ENCODE measurements at regions not wholly inside any gene's neighbourhood (a gene's known extent, or its start where the extent isn't known, plus 50 kb on each side); places are given as distances from the start of the nearest gene placed in this dataset.

GRCh38 chr3:77885381-77885780 is 845.5 kb downstream of the ROBO2 start:
- Histone ChIP-seq H3K9ac (ENCODE audit: insufficient read depth, low read length) (no peak overlapping the region), H3K27me3 (ENCODE audit: control insufficient read depth, insufficient read depth, low read length) (no peaks in the 10 kb centered on the region), H3K9me3 (ENCODE audit: control insufficient read depth, insufficient read depth, low read depth, low read length) (no peaks in the 10 kb centered on the region), H3K4me1 (ENCODE audit: control insufficient read depth, extremely low read depth, insufficient read depth, low read length) (no peaks in the 10 kb centered on the region), H2AFZ (ENCODE audit: low read length) (no peak overlapping the region), H3K79me2 (ENCODE audit: control insufficient read depth, insufficient read depth, low read length) (no peaks in the 10 kb centered on the region), H3K4me3 (replicated peaks in 1 of 4; ENCODE audit: control extremely low read depth in 1 of 4, insufficient read depth in 1 of 4, low read depth in 3 of 4, low read length in 4 of 4) (no peak overlapping the region), H3K27ac (ENCODE audit: insufficient read depth, low read length) (no peak overlapping the region), H3K4me2 (ENCODE audit: extremely low read depth, insufficient read depth, low read length) (no peak overlapping the region), H3K36me3 (ENCODE audit: control insufficient read depth, insufficient read depth, low read length) (no peaks in the 10 kb centered on the region), H4K20me1 (ENCODE audit: control insufficient read depth, extremely low read depth, insufficient read depth, low read length) (no peaks in the 10 kb centered on the region)
- peak in 1 of 2 donors; percentile 27 for DNase-seq (ENCODE audit: low read depth in 2 of 2)
- no peak for TF ChIP-seq EZH2 (IDR thresholded peaks at IDR 0.05; ENCODE audit: low read length, missing control alignments)
- TF ChIP-seq CTCF (conservative IDR thresholded peaks at IDR 0.05 in 1 of 2, IDR thresholded peaks at IDR 0.05 in 1 of 2; ENCODE audit: low read depth in 1 of 2, low read length in 2 of 2), result no peak

GRCh38 chr3:77887611-77888010 is 847.7 kb downstream of the ROBO2 start:
- H3K9me3 ChIP-seq (ENCODE audit: control insufficient read depth, insufficient read depth, low read depth, low read length), result no peaks in the 10 kb centered on the region
- H3K79me2 ChIP-seq (ENCODE audit: control insufficient read depth, insufficient read depth, low read length), result no peaks in the 10 kb centered on the region
- H3K36me3 ChIP-seq (ENCODE audit: control insufficient read depth, insufficient read depth, low read length), result no peaks in the 10 kb centered on the region
- no peaks in the 10 kb centered on the region for H4K20me1 ChIP-seq (ENCODE audit: control insufficient read depth, extremely low read depth, insufficient read depth, low read length)
- no peak overlapping the region for H3K27ac ChIP-seq (ENCODE audit: insufficient read depth, low read length)
- no peak overlapping the region for H2AFZ ChIP-seq (ENCODE audit: low read length)
- no peak overlapping the region for H3K4me3 ChIP-seq (replicated peaks in 1 of 4; ENCODE audit: control extremely low read depth in 1 of 4, insufficient read depth in 1 of 4, low read depth in 3 of 4, low read length in 4 of 4)
- no peak overlapping the region for H3K4me2 ChIP-seq (ENCODE audit: extremely low read depth, insufficient read depth, low read length)
- TF ChIP-seq CTCF (conservative IDR thresholded peaks at IDR 0.05 in 1 of 2, IDR thresholded peaks at IDR 0.05 in 1 of 2; ENCODE audit: low read depth in 1 of 2, low read length in 2 of 2) (no peak), EZH2 (IDR thresholded peaks at IDR 0.05; ENCODE audit: low read length, missing control alignments) (no peak)
- no peak overlapping the region for H3K9ac ChIP-seq (ENCODE audit: insufficient read depth, low read length)
- no peaks in the 10 kb centered on the region for H3K27me3 ChIP-seq (ENCODE audit: control insufficient read depth, insufficient read depth, low read length)
- no peaks in the 10 kb centered on the region for H3K4me1 ChIP-seq (ENCODE audit: control insufficient read depth, extremely low read depth, insufficient read depth, low read length)
- peak; percentile 6 to 9 for DNase-seq (ENCODE audit: low read depth in 2 of 2)

- no peak for TF ChIP-seq CTCF (conservative IDR thresholded peaks at IDR 0.05 in 1 of 2, IDR thresholded peaks at IDR 0.05 in 1 of 2; ENCODE audit: low read depth in 1 of 2, low read length in 2 of 2)
These were observed 849.7 kb downstream of the ROBO2 start for GRCh38 chr3:77889616-77890015.

More at GRCh38 chr3:77889616-77890015, 849.7 kb downstream of the ROBO2 start:
- Histone ChIP-seq H3K36me3 (ENCODE audit: control insufficient read depth, insufficient read depth, low read length) (no peaks in the 10 kb centered on the region), H3K27ac (ENCODE audit: insufficient read depth, low read length) (no peak overlapping the region), H3K27me3 (ENCODE audit: control insufficient read depth, insufficient read depth, low read length) (no peaks in the 10 kb centered on the region), H3K4me1 (ENCODE audit: control insufficient read depth, extremely low read depth, insufficient read depth, low read length) (no peaks in the 10 kb centered on the region), H3K4me3 (replicated peaks in 1 of 4; ENCODE audit: control extremely low read depth in 1 of 4, insufficient read depth in 1 of 4, low read depth in 3 of 4, low read length in 4 of 4) (no peak overlapping the region), H3K9ac (ENCODE audit: insufficient read depth, low read length) (no peak overlapping the region), H4K20me1 (ENCODE audit: control insufficient read depth, extremely low read depth, insufficient read depth, low read length) (no peaks in the 10 kb centered on the region), H3K79me2 (ENCODE audit: control insufficient read depth, insufficient read depth, low read length) (no peaks in the 10 kb centered on the region), H2AFZ (ENCODE audit: low read length) (no peak overlapping the region), H3K9me3 (ENCODE audit: control insufficient read depth, insufficient read depth, low read depth, low read length) (no peaks in the 10 kb centered on the region), H3K4me2 (ENCODE audit: extremely low read depth, insufficient read depth, low read length) (no peak overlapping the region)
- no peak for DNase-seq (ENCODE audit: low read depth in 2 of 2)

Measured in fibroblast of lung (primary cell).